Motor neuron (in vitro differentiated cells): ENCODE measurements at regions not wholly inside any gene's neighbourhood (a gene's known extent, or its start where the extent isn't known, plus 50 kb on each side); places are given as distances from the start of the nearest gene placed in this dataset.
A peak's percentile ranks its signal among the peaks of the same experiment; 100 is the strongest.

ENCODE experiments used
- ATAC-seq, 8 experiments: fragments of 200-7000 bp; cut with Tn5 transposase; replicated peaks in 6 of 8; 2 replicates each; pipeline ENCODE4 v1.8.0; 2021; ENCODE audit warnings: mild to moderate bottlenecking in 8 of 8, moderate library complexity in 8 of 8
- H3K27ac ChIP-seq, 2 donors: fragments of 250-450 bp; sonication (Bioruptor Pico); 2 replicates each; pipeline ENCODE4 v1.9.0; 2021; ENCODE audit warnings: antibody characterized with exemption in 2 of 2, mild to moderate bottlenecking in 2 of 2, moderate library complexity in 1 of 2
- H3K4me1 ChIP-seq, 2 donors: fragments of 250-450 bp; sonication (Bioruptor Pico); replicated peaks in 1 of 2; 2 replicates each; pipeline ENCODE4 v1.6.1; 2021; ENCODE audit warnings: antibody characterized with exemption in 2 of 2, mild to moderate bottlenecking in 2 of 2, moderate library complexity in 1 of 2
- H3K4me3 ChIP-seq, 5 donors: fragments of 250-450 bp; sonication (Bioruptor Pico); 2 replicates each; pipeline ENCODE4 v1.9.0; 2021; ENCODE audit warnings: antibody characterized with exemption in 5 of 5, mild to moderate bottlenecking in 5 of 5, moderate library complexity in 4 of 5
- WGBS, 10 experiments: fragments of 450-650 bp; shearing (Covaris generic); methylation state at CpG; one replicate each; pipeline ENCODE4 v1.0.0; 2022; 5-methylcytosine and 5-hydroxymethylcytosine counted together
- in situ Hi-C, 9 experiments: fragments of 400-800 bp; cut with MboI; loops; one replicate each; pipeline ENCODE4 v1.15.0; 2021; ENCODE audit warnings: low sequenced_read_pairs in 9 of 9, low pct_unique_long_range_greater_than_20kb in 2 of 9; ENCODE audit not compliant: unreplicated experiment in 9 of 9

- no peak for ATAC-seq
Observed at GRCh38 chr18:78087338-78087737, 837.7 kb downstream of the GALR1 start.

GRCh38 chr18:78090584-78090983, 840.9 kb downstream of the GALR1 start:
- in situ Hi-C loops, result no loop called here

More at GRCh38 chr18:78087338-78087737, 837.7 kb downstream of the GALR1 start:
- Histone ChIP-seq H3K27ac (no peak overlapping the region), H3K4me3 (no peak overlapping the region), H3K4me1 (peaks cover 0 to 8% of the 10 kb centered on the region in 2 donors)
- 20% methylated on average over 1 of the region's 2 CpGs; no CpG with 5 or more reads in 9 of the 10 experiments for WGBS, 10 experiments
- in situ Hi-C loops, result no loop called here

DNA sequence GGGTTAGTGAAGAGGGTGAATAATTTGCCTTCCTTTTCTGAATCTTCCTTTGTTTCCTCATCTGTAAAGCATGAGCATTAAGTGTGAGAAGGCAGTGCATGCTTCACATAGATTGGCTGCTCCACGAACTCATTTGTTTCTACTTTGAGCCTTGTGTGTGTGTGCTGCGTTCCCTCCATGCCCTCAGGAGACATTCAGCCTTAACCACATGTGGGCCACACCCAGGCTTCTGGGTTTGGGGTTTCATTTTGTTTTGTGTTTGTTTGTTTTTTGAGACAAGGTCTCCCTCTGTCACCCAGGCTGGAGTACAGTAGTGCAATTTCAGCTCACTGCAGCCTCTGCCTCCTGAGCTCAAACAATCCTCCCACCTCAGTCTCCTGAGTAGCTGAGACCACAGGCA, 843.3 kb downstream of the GALR1 start:
- no peak overlapping the region for H3K4me3 ChIP-seq
- WGBS, 10 experiments, result 0 to 100% (median 60%) methylated on average over 1 to 2 of the region's 2 CpGs; no CpG with 5 or more reads in 3 of the 10 experiments
- H3K4me1 ChIP-seq, result peaks cover 0 to 5% of the 10 kb centered on the region in 2 donors
- ATAC-seq, result no peak
- in situ Hi-C loops, result no loop called here
- no peak overlapping the region for H3K27ac ChIP-seq

More at GRCh38 chr18:78090584-78090983, 840.9 kb downstream of the GALR1 start:
- WGBS, 10 experiments, result 0 to 91% (median 73%) methylated on average over 1 to 10 of the region's 11 CpGs; no CpG with 5 or more reads in 2 of the 10 experiments
- H3K4me1 ChIP-seq, result peaks cover 0 to 8% of the 10 kb centered on the region in 2 donors
- ATAC-seq, result peak in 4 of 8 experiments; percentile 76 to 95 (median 88)
- no peak overlapping the region for H3K27ac ChIP-seq
- no peak overlapping the region for H3K4me3 ChIP-seq

GRCh38 chr18:78099979-78100588, 850.4 kb downstream of the GALR1 start:
- in situ Hi-C loops, result no loop called here
- Histone ChIP-seq H3K4me1 (no peaks in the 10 kb centered on the region), H3K4me3 (no peak overlapping the region), H3K27ac (no peak overlapping the region)
- WGBS, 10 experiments, result 32 to 96% (median 77%) methylated on average over 3 to 15 of the region's 15 CpGs; no CpG with 5 or more reads in 4 of the 10 experiments
- ATAC-seq, result no peak

DNA sequence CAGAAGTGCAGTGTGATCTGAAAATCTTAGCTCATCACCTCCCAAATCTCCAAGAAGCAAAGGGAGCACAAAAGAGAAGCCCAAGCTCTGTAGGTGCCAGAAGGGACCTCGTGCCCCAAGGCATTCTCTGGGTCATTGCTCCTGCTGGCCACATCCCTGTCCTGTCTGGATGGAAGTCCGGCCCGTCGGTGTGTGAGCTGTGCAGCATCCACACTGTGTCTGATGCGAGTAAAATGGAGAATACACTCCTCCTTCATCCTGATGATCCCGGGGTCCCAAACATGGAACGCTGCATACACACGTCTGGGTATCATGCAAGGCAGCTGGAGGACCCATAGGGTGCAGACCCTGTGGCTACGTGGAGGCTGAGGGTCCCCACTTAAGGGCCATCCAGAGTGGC, 851.4 kb downstream of the GALR1 start:
- WGBS, 10 experiments, result 12 to 91% (median 32%) methylated on average over 1 to 6 of the region's 9 CpGs; no CpG with 5 or more reads in 6 of the 10 experiments
- in situ Hi-C loops, result no loop called here
- H3K4me1 ChIP-seq, result no peaks in the 10 kb centered on the region
- ATAC-seq, result no peak
- H3K4me3 ChIP-seq, result no peak overlapping the region
- no peak overlapping the region for H3K27ac ChIP-seq

GRCh38 chr18:78102135-78102534, 852.5 kb downstream of the GALR1 start:
- H3K4me1 ChIP-seq, result no peaks in the 10 kb centered on the region
- in situ Hi-C loops, result no loop called here
- H3K27ac ChIP-seq, result no peak overlapping the region
- H3K4me3 ChIP-seq, result no peak overlapping the region
- no peak for ATAC-seq
- 0 to 100% (median 87%) methylated on average over 1 to 5 of the region's 8 CpGs; no CpG with 5 or more reads in 5 of the 10 experiments for WGBS, 10 experiments

- no peak overlapping the region for H3K4me3 ChIP-seq
- no peak for ATAC-seq
- no peaks in the 10 kb centered on the region for H3K4me1 ChIP-seq
- 0 to 100% (median 53%) methylated on average over 1 to 5 of the region's 5 CpGs; no CpG with 5 or more reads in 2 of the 10 experiments for WGBS, 10 experiments
- H3K27ac ChIP-seq, result no peak overlapping the region
- in situ Hi-C loops, result no loop called here
Observed at GRCh38 chr18:78105611-78106010, 856.0 kb downstream of the GALR1 start.

DNA sequence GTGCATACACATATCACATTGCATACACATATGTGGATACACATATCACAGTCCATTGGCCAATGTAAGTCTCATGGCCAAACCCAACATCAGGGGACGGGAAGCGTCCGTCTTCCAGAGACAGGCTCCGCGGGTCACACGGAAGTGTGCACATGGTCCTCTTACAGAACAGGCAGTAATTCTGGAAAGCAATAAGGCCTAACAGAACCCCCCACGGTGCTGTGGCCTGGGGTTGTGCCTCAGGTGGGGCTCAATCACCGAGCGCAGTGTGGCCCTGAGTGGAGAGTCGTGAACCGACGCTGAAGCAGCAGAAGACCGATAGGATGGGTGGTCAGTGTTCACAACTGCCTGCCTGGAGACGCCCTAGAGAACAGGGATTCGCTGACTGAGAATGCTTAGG, 857.3 kb downstream of the GALR1 start:
- ATAC-seq, result no peak
- in situ Hi-C loops, result no loop called here
- no peak overlapping the region for H3K27ac ChIP-seq
- WGBS, 10 experiments, result 0 to 100% (median 68%) methylated on average over 2 to 9 of the region's 15 CpGs; no CpG with 5 or more reads in 3 of the 10 experiments
- no peak overlapping the region for H3K4me3 ChIP-seq
- H3K4me1 ChIP-seq, result no peaks in the 10 kb centered on the region

DNA sequence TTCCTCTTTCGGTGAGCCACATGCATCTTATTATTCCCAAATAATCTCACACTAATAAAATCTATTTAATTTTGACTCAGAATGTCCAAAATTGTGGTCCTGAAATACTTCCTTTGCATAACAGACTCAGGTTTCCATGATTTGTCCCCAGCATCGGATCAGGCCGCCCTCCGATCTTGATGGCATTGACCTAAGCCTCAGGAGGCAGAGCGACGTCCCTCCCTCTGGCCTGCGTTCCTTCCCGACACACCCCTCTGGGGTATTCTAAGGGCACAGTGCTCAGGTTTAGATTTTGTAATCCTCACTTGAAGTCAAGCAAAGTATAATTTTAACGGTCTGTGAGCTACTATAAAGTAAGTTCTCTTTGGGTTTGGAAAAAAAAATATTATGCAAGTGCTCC, 857.7 kb downstream of the GALR1 start:
- Histone ChIP-seq H3K27ac (no peak overlapping the region), H3K4me1 (no peaks in the 10 kb centered on the region), H3K4me3 (no peak overlapping the region)
- no peak for ATAC-seq
- 20 to 93% (median 80%) methylated on average over 1 to 9 of the region's 9 CpGs; no CpG with 5 or more reads in 1 of the 10 experiments for WGBS, 10 experiments
- in situ Hi-C loops, result no loop called here

GRCh38 chr18:78108554-78108953, 858.9 kb downstream of the GALR1 start:
- 0 to 94% (median 44%) methylated on average over 2 to 5 of the region's 5 CpGs; no CpG with 5 or more reads in 1 of the 10 experiments for WGBS, 10 experiments
- in situ Hi-C loops, result no loop called here
- no peak overlapping the region for H3K27ac ChIP-seq
- H3K4me1 ChIP-seq, result peaks cover 0 to 8% of the 10 kb centered on the region in 2 donors
- no peak overlapping the region for H3K4me3 ChIP-seq
- ATAC-seq, result no peak

DNA sequence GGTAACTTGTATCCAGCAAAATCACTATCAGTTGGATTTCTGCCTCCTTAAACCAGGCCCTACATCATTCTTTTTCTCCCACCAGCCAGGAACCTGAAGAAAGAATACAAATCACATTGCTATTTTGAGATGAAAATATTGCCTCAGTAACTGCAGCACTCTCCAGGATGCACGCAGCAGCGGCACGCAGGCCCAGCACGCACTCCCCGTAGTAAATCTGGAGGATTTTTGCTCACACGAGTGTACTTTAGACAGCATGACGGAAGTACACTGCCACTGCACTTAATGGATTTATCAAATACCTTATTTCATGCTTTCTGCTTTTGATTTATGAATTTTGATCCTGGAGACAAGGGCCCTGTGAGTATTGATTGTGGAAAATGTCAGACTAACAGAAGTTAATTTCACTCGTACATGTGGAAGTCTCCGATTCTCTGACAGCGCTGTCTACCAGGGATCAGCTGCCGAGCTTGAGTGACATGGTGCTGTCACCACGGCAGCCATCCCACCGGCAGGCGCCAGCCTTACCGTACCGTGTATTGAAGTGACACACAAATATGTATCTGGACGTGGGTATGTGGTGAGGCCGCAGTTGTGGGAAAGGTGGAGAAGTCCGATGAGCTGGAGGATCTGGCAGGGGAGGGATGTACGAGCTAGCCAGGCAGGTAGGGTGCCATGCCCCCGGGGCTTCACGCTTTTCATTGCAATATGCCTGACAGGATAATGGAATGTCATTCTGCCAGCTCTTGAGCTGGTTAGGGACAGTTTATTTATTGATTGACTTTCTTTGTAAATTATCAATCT, 863.7 kb downstream of the GALR1 start:
- H3K4me3 ChIP-seq, result no peak overlapping the region
- ATAC-seq, result peak in 4 of 8 experiments; percentile 56 to 85 (median 67)
- in situ Hi-C loops, result no loop called here
- peak overlapping the region in 1 of 2 donors; percentile 35 for H3K27ac ChIP-seq
- H3K4me1 ChIP-seq, result peaks cover 0 to 14% of the 10 kb centered on the region in 2 donors
- 7 to 86% (median 65%) methylated on average over 2 to 13 of the region's 22 CpGs; no CpG with 5 or more reads in 3 of the 10 experiments for WGBS, 10 experiments

- WGBS, 10 experiments, result 39 to 91% (median 75%) methylated on average over 2 to 6 of the region's 7 CpGs; no CpG with 5 or more reads in 3 of the 10 experiments
- ATAC-seq, result peak in 4 of 8 experiments; percentile 24 to 87 (median 62)
- Histone ChIP-seq H3K4me1 (peaks cover 0 to 14% of the 10 kb centered on the region in 2 donors), H3K4me3 (no peak overlapping the region), H3K27ac (no peak overlapping the region)
- in situ Hi-C loops, result no loop called here
Observed at GRCh38 chr18:78113940-78114251, 864.2 kb downstream of the GALR1 start.

DNA sequence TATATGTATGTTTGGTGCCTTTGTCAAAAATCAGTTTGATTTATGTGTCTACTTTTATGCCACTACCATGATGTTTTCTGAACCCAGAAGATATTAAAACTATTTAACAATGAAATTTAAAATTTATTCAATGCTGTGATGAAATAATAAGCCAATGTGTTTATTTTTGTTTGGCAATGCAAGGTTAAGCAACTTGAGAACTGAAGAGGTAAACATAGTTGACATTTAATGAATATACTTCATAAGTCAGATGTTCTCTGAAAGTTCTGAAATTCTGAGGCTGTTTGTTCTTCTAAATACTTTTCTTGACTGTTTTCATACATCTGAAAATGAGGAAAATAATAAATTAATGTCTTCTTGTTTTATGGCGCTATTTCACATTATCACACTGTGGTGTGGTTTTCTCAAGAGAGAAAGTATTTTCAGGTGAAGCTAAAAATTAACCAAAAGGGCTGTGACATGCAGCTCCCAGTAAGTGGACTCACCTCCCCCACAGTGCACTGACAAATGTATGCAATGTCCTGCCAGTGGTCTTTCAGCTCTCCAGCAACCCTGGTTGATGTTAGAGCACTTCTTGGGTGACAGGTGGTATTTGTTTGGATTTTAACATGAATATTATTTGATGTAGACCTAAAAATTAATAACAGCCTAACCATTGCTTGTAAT, 863.6 kb upstream of the SALL3 start:
- in situ Hi-C loops, result no loop called here
- no peak for ATAC-seq
- 43 to 100% (median 100%) methylated on average over 1 of the region's 1 CpG; no CpG with 5 or more reads in 1 of the 10 experiments for WGBS, 10 experiments
- Histone ChIP-seq H3K4me1 (peaks cover 0 to 14% of the 10 kb centered on the region in 2 donors), H3K4me3 (no peak overlapping the region), H3K27ac (no peak overlapping the region)
